ENCODE measurements at regions not wholly inside any gene's neighbourhood (a gene's known extent, or its start where the extent isn't known, plus 50 kb on each side); places are given as distances from the start of the nearest gene placed in this dataset.

DNA sequence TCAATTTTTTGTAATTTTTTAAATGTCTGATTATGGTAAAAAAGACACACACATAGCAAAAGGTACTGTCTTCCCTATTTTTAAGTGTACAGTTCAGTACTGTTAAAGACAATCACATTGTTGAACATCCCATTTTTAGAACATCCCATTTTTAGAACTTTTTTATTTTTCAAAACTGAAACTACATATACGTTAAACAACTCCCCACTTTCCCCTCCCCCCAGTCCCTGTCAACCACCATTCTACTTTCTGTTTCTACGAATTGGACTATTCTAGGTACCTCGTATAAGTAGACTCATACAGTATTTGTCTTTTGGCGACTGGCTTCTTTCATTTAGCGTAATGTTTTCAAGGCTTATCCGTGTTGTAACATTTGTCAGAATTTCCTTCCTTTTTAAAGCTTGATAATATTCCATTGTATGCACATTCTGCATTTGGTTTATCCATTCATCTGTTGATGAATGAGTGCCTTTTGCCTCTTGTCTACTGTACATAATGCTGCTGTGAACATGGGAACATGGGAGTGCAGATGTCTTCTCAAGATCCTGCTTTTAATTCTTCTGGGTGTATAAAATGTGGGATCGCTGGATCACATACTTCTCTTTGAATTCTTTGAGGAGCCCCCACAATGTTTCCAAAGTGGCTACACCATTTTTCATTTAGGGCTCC is 154.0 kb downstream of the PIK3R1 start:
- no peak overlapping the region for H3K27ac ChIP-seq (ENCODE audit: low read length)
- H3K4me1 ChIP-seq (ENCODE audit: control insufficient read depth in 1 of 2, insufficient read depth in 2 of 2, low read length in 2 of 2), result no peaks in the 10 kb centered on the region
- H3K27me3 ChIP-seq (ENCODE audit: low read depth, low read length), result no peaks in the 10 kb centered on the region

DNA sequence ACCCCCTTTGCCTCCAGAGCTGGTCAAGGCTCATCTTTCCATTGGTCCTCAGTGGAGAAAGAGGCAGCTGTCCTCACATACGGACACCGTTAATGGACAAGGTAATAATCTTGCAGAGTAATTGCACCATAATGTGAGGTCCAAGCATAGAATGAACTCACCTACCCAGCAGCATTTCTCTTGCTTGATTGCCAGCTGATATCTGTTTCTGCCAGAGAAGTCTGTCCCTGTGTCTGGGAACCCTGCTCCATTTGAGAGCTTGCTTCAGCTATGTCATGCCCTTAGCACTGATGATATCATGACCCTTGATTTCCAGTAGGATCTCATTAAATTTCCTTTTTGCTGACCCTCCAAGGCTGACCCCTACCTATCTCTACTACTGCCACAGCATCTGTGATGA is 154.6 kb downstream of the PIK3R1 start:
- no peaks in the 10 kb centered on the region for H3K27me3 ChIP-seq (ENCODE audit: low read depth, low read length)
- no peaks in the 10 kb centered on the region for H3K36me3 ChIP-seq (ENCODE audit: control insufficient read depth in 1 of 2, insufficient read depth in 2 of 2, low read length in 2 of 2)
- H3K4me1 ChIP-seq (ENCODE audit: control insufficient read depth in 1 of 2, insufficient read depth in 2 of 2, low read length in 2 of 2), result no peaks in the 10 kb centered on the region
- no peaks in the 10 kb centered on the region for H3K9me3 ChIP-seq (ENCODE audit: control insufficient read depth in 1 of 2, low read length in 2 of 2)
- no peak overlapping the region for H3K27ac ChIP-seq (ENCODE audit: low read length)
- no peak overlapping the region for H3K4me3 ChIP-seq (ENCODE audit: low read depth in 1 of 2, low read length in 2 of 2)

More for the DNA sequence above, 154.0 kb downstream of the PIK3R1 start:
- H3K36me3 ChIP-seq (ENCODE audit: control insufficient read depth in 1 of 2, insufficient read depth in 2 of 2, low read length in 2 of 2), result no peaks in the 10 kb centered on the region
- no peak overlapping the region for H3K4me3 ChIP-seq (ENCODE audit: low read depth in 1 of 2, low read length in 2 of 2)
- H3K9me3 ChIP-seq (ENCODE audit: control insufficient read depth in 1 of 2, low read length in 2 of 2), result no peaks in the 10 kb centered on the region

DNA sequence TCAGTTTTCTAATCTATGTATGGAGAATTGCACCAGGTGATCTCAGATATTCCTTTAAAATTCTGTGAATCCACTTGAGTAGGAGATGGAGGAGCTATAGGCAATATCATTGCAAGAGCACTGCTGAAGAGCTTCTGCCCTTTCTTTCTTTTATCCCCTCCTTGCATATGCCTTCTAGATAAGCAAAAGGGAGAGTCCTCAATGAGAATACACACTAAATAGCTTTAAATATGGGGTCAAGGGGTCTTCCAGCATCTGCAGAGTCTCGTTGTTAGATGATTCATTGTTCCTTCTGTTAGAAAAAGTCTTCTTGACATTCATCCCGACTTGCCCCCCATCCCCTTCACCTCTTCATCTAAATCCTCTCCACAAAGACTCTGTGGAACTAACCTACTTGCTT is 156.1 kb downstream of the PIK3R1 start:
- H3K27me3 ChIP-seq (ENCODE audit: low read depth, low read length), result no peaks in the 10 kb centered on the region

GRCh38 chr5:68372161-68372560 is 156.6 kb downstream of the PIK3R1 start:
- H3K27me3 ChIP-seq (ENCODE audit: low read depth, low read length), result no peaks in the 10 kb centered on the region
- H3K27ac ChIP-seq (ENCODE audit: low read length), result no peak overlapping the region
- no peaks in the 10 kb centered on the region for H3K9me3 ChIP-seq (ENCODE audit: control insufficient read depth in 1 of 2, low read length in 2 of 2)
- H3K4me3 ChIP-seq (ENCODE audit: low read depth in 1 of 2, low read length in 2 of 2), result no peak overlapping the region
- no peaks in the 10 kb centered on the region for H3K36me3 ChIP-seq (ENCODE audit: control insufficient read depth in 1 of 2, insufficient read depth in 2 of 2, low read length in 2 of 2)
- peaks cover 0 to 3% of the 10 kb centered on the region in 2 donors for H3K4me1 ChIP-seq (ENCODE audit: control insufficient read depth in 1 of 2, insufficient read depth in 2 of 2, low read length in 2 of 2)

More for the DNA sequence above, 156.1 kb downstream of the PIK3R1 start:
- no peak overlapping the region for H3K27ac ChIP-seq (ENCODE audit: low read length)
- H3K36me3 ChIP-seq (ENCODE audit: control insufficient read depth in 1 of 2, insufficient read depth in 2 of 2, low read length in 2 of 2), result no peaks in the 10 kb centered on the region
- H3K4me1 ChIP-seq (ENCODE audit: control insufficient read depth in 1 of 2, insufficient read depth in 2 of 2, low read length in 2 of 2), result no peaks in the 10 kb centered on the region
- no peaks in the 10 kb centered on the region for H3K9me3 ChIP-seq (ENCODE audit: control insufficient read depth in 1 of 2, low read length in 2 of 2)
- no peak overlapping the region for H3K4me3 ChIP-seq (ENCODE audit: low read depth in 1 of 2, low read length in 2 of 2)

- no peaks in the 10 kb centered on the region for H3K9me3 ChIP-seq (ENCODE audit: control insufficient read depth in 1 of 2, low read length in 2 of 2)
- H3K4me3 ChIP-seq (ENCODE audit: low read depth in 1 of 2, low read length in 2 of 2), result no peak overlapping the region
- H3K27ac ChIP-seq (ENCODE audit: low read length), result no peak overlapping the region
- no peaks in the 10 kb centered on the region for H3K36me3 ChIP-seq (ENCODE audit: control insufficient read depth in 1 of 2, insufficient read depth in 2 of 2, low read length in 2 of 2)
- no peaks in the 10 kb centered on the region for H3K27me3 ChIP-seq (ENCODE audit: low read depth, low read length)
- peaks cover 0 to 3% of the 10 kb centered on the region in 2 donors for H3K4me1 ChIP-seq (ENCODE audit: control insufficient read depth in 1 of 2, insufficient read depth in 2 of 2, low read length in 2 of 2)
Measured at GRCh38 chr5:68373050-68373449, 157.5 kb downstream of the PIK3R1 start.

DNA sequence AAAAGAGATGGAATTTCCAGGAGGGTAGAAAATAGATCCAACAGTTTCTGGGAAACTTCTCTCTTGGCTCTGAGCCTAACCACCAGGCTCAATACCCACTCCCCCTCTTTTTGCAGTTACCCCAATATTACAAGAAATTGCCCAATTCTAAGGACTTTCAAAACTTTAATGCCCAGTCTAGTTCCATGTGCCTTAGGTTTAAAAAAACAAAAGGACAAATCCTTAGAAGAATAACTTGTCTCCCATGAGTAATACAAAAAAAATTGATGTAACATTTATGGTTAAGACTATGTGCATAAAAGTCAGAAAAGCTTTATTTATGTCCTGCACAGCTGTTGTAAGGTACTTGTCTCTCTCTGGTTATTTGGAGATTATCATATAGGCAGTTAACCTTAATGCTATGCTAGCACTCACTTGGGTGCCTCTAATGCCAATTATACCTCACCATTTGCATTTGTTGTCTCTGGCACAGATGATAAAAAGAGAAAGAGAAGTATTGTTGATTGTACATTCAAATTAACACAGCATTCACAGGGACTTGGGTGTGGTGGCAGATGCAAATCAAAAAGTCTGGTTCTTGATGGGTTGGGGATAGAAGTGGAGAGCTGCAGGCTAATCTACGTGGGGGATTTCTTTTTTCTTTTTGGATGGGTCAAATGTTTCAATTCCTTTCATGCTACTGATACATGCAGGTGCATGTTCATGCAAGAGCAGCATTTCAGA is 159.4 kb downstream of the PIK3R1 start:
- Histone ChIP-seq H3K36me3 (ENCODE audit: control insufficient read depth in 1 of 2, insufficient read depth in 2 of 2, low read length in 2 of 2) (no peaks in the 10 kb centered on the region), H3K27ac (ENCODE audit: low read length) (no peak overlapping the region), H3K4me1 (ENCODE audit: control insufficient read depth in 1 of 2, insufficient read depth in 2 of 2, low read length in 2 of 2) (peaks cover 3% of the 10 kb centered on the region in 2 donors)

DNA sequence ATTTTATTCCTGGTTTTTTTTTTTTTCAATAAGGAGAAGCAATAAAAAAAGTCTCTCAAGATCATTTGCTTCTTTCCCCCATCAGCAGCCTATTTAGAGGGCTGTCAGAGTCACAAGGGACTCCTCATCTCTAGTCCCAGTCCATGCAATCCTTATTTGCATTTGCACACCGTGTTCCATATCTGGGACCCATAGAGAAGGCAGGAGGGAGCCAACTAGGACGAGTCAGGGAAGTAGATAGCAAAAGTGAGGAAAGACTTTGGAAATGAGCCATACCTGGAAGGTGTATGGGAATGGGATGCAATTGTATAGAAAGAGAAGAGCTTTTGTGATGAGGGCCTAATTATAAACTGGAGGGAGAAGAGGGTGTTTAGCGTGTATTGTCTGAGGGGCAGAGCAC is 160.0 kb downstream of the PIK3R1 start:
- Histone ChIP-seq H3K4me1 (ENCODE audit: control insufficient read depth in 1 of 2, insufficient read depth in 2 of 2, low read length in 2 of 2) (peaks cover 3% of the 10 kb centered on the region in 2 donors), H3K9me3 (ENCODE audit: control insufficient read depth in 1 of 2, low read length in 2 of 2) (no peaks in the 10 kb centered on the region), H3K36me3 (ENCODE audit: control insufficient read depth in 1 of 2, insufficient read depth in 2 of 2, low read length in 2 of 2) (no peaks in the 10 kb centered on the region), H3K27me3 (ENCODE audit: low read depth, low read length) (no peaks in the 10 kb centered on the region), H3K27ac (ENCODE audit: low read length) (no peak overlapping the region), H3K4me3 (ENCODE audit: low read depth in 1 of 2, low read length in 2 of 2) (no peak overlapping the region)

More for the DNA sequence above, 159.4 kb downstream of the PIK3R1 start:
- H3K4me3 ChIP-seq (ENCODE audit: low read depth in 1 of 2, low read length in 2 of 2), result no peak overlapping the region
- no peaks in the 10 kb centered on the region for H3K9me3 ChIP-seq (ENCODE audit: control insufficient read depth in 1 of 2, low read length in 2 of 2)
- H3K27me3 ChIP-seq (ENCODE audit: low read depth, low read length), result no peaks in the 10 kb centered on the region

GRCh38 chr5:68376935-68377334 is 161.4 kb downstream of the PIK3R1 start:
- Histone ChIP-seq H3K36me3 (ENCODE audit: control insufficient read depth in 1 of 2, insufficient read depth in 2 of 2, low read length in 2 of 2) (no peaks in the 10 kb centered on the region), H3K27ac (ENCODE audit: low read length) (no peak overlapping the region), H3K4me1 (ENCODE audit: control insufficient read depth in 1 of 2, insufficient read depth in 2 of 2, low read length in 2 of 2) (peaks cover 3% of the 10 kb centered on the region in 2 donors), H3K9me3 (ENCODE audit: control insufficient read depth in 1 of 2, low read length in 2 of 2) (no peaks in the 10 kb centered on the region), H3K4me3 (ENCODE audit: low read depth in 1 of 2, low read length in 2 of 2) (no peak overlapping the region), H3K27me3 (ENCODE audit: low read depth, low read length) (no peaks in the 10 kb centered on the region)

DNA sequence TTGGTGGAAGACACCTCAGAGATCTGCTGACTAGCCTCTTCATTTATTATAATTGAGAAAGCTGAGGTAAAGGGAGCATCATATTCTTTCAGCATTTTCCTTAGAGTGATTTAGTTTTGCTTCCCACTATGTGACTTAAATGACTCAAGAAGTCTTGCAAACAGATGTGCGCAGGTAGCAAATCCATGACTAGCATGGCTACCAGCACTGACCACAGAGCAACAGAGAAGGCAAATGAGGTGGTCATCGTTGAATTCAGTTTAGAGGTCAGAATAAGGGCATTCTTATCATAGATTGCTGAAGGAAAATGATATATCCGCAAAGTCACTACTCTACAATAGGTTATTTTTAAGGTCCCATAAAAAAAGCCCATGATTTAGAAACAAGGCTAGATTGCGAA is 162.2 kb downstream of the PIK3R1 start:
- Histone ChIP-seq H3K4me1 (ENCODE audit: control insufficient read depth in 1 of 2, insufficient read depth in 2 of 2, low read length in 2 of 2) (peaks cover 3% of the 10 kb centered on the region in 2 donors), H3K9me3 (ENCODE audit: control insufficient read depth in 1 of 2, low read length in 2 of 2) (no peaks in the 10 kb centered on the region)

GRCh38 chr5:68378204-68378820 is 162.8 kb downstream of the PIK3R1 start:
- H3K27me3 ChIP-seq (ENCODE audit: low read depth, low read length), result no peaks in the 10 kb centered on the region
- H3K4me1 ChIP-seq (ENCODE audit: control insufficient read depth in 1 of 2, insufficient read depth in 2 of 2, low read length in 2 of 2), result peaks cover 3% of the 10 kb centered on the region in 2 donors
- H3K27ac ChIP-seq (ENCODE audit: low read length), result no peak overlapping the region
- H3K4me3 ChIP-seq (ENCODE audit: low read depth in 1 of 2, low read length in 2 of 2), result no peak overlapping the region
- no peaks in the 10 kb centered on the region for H3K9me3 ChIP-seq (ENCODE audit: control insufficient read depth in 1 of 2, low read length in 2 of 2)
- no peaks in the 10 kb centered on the region for H3K36me3 ChIP-seq (ENCODE audit: control insufficient read depth in 1 of 2, insufficient read depth in 2 of 2, low read length in 2 of 2)

More for the DNA sequence above, 162.2 kb downstream of the PIK3R1 start:
- no peak overlapping the region for H3K4me3 ChIP-seq (ENCODE audit: low read depth in 1 of 2, low read length in 2 of 2)
- no peaks in the 10 kb centered on the region for H3K36me3 ChIP-seq (ENCODE audit: control insufficient read depth in 1 of 2, insufficient read depth in 2 of 2, low read length in 2 of 2)
- no peaks in the 10 kb centered on the region for H3K27me3 ChIP-seq (ENCODE audit: low read depth, low read length)
- no peak overlapping the region for H3K27ac ChIP-seq (ENCODE audit: low read length)

DNA sequence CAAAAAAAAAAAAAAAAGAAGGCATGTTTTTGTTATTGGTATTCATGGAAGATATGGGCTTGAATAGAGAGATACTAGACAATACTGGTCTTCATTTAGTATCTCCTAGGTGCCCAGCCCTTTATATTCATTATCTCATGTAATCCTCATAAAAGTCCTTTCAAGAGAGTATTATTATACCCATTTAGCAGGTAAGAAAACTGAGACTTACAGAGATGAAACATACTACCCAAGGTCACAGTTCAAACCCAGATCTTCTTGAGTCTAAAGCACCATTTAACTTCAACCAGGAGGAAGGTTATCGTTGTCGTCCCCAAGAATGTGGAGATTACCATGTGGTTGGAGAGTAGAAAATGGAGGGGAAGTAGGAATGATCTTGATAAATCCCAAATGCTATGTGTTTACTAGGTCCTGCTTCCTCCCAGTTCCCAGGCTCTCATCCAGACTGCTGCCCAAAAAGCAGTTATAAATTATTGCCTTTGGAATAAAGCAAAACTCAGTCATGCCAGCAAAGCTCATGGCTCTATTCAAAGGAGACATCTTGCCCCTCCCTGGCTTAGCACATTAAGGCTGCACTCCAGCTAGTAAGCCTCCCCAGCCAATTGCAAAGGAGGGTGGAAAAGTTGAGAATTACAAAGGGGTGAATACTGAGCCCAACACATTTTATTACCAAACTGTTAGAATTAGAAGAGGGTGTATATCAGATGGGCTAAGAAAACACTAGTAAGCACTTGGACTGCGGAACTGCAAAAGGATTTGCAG is 163.9 kb downstream of the PIK3R1 start:
- H3K27ac ChIP-seq (ENCODE audit: low read length), result no peak overlapping the region
- peaks cover 3% of the 10 kb centered on the region in 2 donors for H3K4me1 ChIP-seq (ENCODE audit: control insufficient read depth in 1 of 2, insufficient read depth in 2 of 2, low read length in 2 of 2)
- no peaks in the 10 kb centered on the region for H3K9me3 ChIP-seq (ENCODE audit: control insufficient read depth in 1 of 2, low read length in 2 of 2)

More for the DNA sequence above, 163.9 kb downstream of the PIK3R1 start:
- no peaks in the 10 kb centered on the region for H3K36me3 ChIP-seq (ENCODE audit: control insufficient read depth in 1 of 2, insufficient read depth in 2 of 2, low read length in 2 of 2)
- H3K4me3 ChIP-seq (ENCODE audit: low read depth in 1 of 2, low read length in 2 of 2), result no peak overlapping the region
- H3K27me3 ChIP-seq (ENCODE audit: low read depth, low read length), result no peaks in the 10 kb centered on the region
